ENCODE measurements at regions not wholly inside any gene's neighbourhood (a gene's known extent, or its start where the extent isn't known, plus 50 kb on each side); places are given as distances from the start of the nearest gene placed in this dataset.

DNA sequence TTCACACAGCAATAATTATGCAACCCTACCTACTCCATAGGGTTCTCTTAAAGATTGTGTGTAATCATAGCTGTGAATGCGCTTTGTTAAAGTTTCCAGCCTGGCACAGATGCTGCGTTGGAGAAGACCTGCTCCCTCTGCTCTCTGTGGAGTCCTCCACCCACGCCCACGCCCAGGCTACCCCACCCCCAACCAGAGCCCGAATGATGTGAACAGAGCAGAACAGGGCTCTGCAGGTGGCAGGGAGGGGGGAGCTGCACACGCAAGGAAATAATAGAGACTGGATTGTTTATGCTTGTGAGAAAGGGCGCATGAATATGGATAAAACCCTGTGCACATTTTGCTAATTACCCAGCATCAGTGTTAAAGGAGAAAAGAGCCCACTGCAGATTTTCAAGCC, 447.5 kb downstream of the BCL11A start:
- TF ChIP-seq GATA1 (IDR thresholded peaks at IDR 0.05; ENCODE audit: low read depth, low read length), result no peak
- no peak for TF ChIP-seq POLR2A (IDR thresholded peaks at IDR 0.05; ENCODE audit: low read length)
- no peak for DNase-seq

DNA sequence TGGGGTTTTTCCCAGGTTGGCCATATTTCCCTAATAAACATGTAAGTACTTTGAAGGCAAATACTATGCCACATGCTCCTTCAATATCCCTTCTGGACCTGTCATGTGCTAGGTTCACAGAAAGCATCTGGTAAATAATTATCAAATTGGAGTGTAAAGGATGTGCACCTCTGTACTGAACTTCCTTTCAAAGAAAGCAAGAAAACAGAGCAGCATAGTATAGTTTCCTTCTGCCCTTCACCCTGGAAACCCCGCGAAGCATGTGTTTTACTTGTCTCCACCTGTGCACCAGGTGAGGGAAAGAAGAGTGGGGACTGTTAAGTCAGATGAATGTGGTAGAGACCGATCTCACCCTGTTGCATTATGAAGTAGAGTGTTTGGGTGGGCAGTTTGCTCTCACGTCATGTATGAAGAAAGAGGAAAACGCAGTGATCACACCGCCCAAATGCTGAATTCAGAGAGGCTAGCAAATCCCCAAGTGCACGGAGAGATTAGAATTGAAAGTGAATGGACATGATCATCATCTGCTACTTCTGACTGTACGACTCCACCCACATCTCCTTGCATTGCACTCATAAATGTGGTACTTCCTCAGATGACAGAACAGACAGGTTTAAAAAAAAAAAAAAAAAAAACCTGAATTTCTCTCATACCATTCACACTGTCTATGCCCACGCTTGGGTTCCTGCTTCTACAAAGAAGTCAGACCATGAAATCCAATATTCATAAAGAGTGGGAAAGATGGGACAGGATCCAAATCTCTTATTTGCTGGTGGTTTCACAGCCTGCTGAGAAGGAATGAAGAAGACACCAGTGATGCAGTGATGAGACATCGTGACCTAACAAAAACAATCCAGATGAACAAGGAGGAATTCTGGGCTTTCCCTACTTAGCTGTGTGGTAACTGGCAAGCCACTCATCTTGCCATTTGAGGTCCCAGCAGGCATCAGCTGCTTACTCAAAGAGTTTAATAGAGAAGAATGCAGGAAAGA, 448.6 kb downstream of the BCL11A start:
- no peak for DNase-seq
- TF ChIP-seq GATA1 (IDR thresholded peaks at IDR 0.05; ENCODE audit: low read depth, low read length) (no peak), POLR2A (IDR thresholded peaks at IDR 0.05; ENCODE audit: low read length) (no peak)

DNA sequence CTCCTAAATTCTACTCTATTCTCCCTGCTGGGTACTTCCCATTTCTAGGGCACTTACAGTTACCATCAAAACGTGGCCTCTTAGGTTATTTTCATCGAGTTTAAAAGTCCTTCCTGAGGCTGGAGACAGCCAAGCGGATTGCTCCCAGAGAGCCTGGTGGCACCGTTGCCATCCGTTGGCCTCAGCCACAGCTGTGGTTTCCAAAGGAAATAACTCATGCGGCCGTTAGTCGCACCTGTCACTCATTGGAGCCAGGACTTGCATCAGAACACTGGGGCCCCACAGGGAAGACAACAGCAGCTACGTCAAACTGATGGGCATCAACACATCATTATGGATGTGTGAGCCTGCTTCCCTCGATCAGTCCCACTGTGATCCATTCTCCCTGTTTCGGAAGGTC, 453.4 kb downstream of the BCL11A start:
- DNase-seq, result no peak
- TF ChIP-seq GATA1 (IDR thresholded peaks at IDR 0.05; ENCODE audit: low read depth, low read length) (no peak), POLR2A (IDR thresholded peaks at IDR 0.05; ENCODE audit: low read length) (no peak)

DNA sequence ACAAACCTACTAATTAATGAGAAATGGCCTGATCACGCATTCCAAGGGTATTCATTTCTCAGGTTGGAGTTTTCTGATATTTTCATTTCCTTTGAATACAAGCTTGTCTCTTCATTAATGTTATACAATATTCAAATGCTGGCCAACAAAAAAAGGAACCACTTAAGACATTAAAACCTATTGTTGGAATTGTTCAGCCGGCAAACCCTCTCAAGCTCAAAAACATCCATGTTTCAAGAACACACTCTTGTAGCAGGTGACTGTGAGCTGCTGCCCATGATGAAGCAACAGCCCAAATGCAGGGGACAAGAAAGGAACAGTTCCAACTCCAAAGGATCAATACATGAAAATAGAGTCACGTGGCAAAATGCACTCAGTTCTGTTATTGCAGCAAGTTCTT, 454.5 kb downstream of the BCL11A start:
- TF ChIP-seq GATA1 (IDR thresholded peaks at IDR 0.05; ENCODE audit: low read depth, low read length) (no peak), POLR2A (IDR thresholded peaks at IDR 0.05; ENCODE audit: low read length) (no peak)
- DNase-seq, result no peak

DNA sequence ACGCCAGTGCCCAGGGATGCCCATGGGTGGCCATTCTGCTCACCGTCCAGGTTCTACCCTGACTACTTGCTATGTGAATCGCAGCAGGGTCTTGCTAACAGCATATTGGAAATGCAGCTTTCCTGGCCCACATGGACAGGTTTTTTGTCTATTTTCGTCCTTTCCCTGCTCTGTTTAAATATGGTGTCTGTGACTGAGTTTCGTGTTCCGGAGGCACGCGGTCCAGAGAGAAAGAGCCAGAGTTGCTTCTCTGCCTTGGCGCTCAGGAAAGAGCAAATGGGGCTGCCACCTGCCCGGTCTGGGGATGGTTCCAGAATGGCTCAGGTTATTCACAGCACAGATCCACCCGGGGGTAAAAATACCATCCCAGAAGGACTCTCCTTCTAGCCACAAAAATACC, 456.2 kb downstream of the BCL11A start:
- no peak for DNase-seq
- TF ChIP-seq POLR2A (IDR thresholded peaks at IDR 0.05; ENCODE audit: low read length) (no peak), GATA1 (IDR thresholded peaks at IDR 0.05; ENCODE audit: low read depth, low read length) (no peak)

DNA sequence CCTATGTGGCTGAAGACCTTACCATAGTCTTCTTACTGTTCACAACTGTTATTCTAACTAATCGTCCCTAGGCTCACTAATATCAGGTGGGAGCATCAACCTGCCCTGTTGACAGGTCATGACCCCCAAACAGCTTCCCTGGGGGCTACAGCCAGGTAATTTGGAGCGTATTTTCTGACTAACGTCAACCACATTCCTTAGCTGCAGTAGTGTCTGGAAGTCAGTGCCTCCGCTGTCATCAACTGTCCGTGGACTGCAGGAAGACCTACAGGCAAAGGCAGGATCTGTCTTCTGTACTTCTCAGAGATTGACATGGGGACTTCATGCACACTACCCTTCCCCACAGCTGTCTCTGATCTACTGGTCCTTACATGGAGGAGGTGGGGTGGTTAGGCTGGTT, 456.9 kb downstream of the BCL11A start:
- DNase-seq, result no peak
- TF ChIP-seq POLR2A (IDR thresholded peaks at IDR 0.05; ENCODE audit: low read length), result no peak
- TF ChIP-seq GATA1 (IDR thresholded peaks at IDR 0.05; ENCODE audit: low read depth, low read length), result no peak

DNA sequence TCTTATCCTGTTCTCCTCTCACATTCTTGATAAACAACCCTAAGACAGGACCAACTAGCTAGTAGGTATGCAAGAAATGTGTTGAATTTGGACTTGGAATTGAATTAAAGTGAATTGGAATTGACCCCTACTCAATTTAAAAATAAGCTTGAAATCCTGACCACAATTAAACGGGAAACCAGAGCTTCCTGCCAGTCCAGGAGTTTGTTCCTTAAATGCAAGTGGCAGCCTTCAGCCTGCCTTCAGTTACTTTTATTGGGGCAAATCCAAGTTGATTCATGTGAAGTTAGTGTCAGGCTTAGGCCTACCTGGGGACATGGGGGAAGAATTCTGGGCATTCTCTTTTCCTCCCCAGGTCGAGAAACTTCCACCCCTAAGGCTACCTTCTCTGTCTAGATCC, 457.6 kb downstream of the BCL11A start:
- TF ChIP-seq POLR2A (IDR thresholded peaks at IDR 0.05; ENCODE audit: low read length) (no peak), GATA1 (IDR thresholded peaks at IDR 0.05; ENCODE audit: low read depth, low read length) (no peak)
- no peak for DNase-seq

DNA sequence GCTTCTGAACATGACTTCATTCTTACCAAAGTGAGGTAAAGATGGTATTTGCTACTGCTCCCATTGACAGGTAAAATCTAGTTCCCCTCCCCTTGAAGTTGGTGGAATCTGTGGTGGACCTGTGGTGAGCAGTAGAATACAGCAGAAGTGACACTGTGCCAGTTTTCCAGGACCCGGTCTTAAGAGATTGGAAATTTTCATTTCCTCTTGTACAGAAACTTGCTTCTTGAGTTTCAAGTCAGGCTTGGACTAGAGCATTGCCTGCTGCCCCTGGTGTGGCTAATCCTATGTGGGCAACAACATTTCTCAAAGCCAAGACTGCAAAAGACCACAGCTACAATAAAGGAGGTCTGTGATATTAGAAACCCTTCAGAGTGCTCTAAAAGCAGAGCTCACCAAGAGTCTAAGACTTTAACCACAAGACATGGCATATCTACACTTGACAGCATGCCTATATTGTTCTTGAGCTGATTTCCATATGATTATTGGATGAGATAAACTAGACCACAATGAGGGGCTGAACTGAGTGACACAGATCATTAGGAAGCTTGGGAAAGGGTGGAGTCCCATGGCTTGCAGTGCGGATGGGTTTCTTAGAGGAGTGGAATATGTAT, 458.1 kb downstream of the BCL11A start:
- DNase-seq, result no peak
- TF ChIP-seq POLR2A (IDR thresholded peaks at IDR 0.05; ENCODE audit: low read length) (no peak), GATA1 (IDR thresholded peaks at IDR 0.05; ENCODE audit: low read depth, low read length) (no peak)

DNA sequence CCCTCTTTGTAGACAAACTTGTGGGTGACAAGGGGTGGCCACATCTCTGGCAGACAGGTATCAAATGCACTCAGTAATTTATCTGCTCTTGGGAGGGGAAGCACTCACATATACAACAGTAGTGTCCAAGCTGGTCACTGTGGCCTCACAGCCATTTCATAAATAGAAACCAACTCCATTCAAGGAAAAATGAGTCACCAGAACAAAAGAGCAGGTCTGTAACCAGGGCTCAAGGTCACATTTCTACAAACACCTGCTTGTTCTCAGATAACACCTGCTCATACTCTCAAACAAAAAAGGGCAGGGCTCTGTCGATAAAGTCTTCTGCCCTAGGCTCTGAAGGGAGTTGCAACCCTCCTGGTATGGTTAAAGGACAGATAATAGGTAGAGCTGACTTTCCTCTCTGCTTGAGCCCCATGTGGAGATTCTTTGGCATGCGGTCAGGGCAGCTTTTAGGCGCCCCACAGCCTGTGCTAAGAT, 459.0 kb downstream of the BCL11A start:
- DNase-seq, result no peak

DNA sequence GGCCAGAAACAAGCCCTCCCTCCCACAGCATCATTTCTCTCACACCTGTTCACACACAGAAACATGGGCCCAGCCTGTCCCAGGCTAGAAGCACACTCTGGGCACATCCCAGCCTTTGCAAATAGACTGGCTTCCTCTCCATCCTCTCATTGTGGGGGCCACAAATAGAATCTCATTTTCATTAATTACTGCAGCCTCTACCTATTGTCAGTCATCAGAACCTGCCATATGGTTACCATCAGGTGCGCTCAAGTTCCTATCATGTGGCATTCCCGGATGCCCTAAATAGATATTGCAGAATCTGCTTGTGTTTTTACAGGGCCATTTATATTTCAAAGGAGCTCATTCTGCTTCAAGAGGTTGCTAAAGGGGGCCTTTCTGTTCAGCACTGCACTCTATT, 460.7 kb downstream of the BCL11A start:
- TF ChIP-seq POLR2A (IDR thresholded peaks at IDR 0.05; ENCODE audit: low read length), result no peak
- TF ChIP-seq GATA1 (IDR thresholded peaks at IDR 0.05; ENCODE audit: low read depth, low read length), result no peak
- DNase-seq, result no peak

More for the DNA sequence above, 459.0 kb downstream of the BCL11A start:
- no peak for TF ChIP-seq GATA1 (IDR thresholded peaks at IDR 0.05; ENCODE audit: low read depth, low read length)
- TF ChIP-seq POLR2A (IDR thresholded peaks at IDR 0.05; ENCODE audit: low read length), result no peak

DNA sequence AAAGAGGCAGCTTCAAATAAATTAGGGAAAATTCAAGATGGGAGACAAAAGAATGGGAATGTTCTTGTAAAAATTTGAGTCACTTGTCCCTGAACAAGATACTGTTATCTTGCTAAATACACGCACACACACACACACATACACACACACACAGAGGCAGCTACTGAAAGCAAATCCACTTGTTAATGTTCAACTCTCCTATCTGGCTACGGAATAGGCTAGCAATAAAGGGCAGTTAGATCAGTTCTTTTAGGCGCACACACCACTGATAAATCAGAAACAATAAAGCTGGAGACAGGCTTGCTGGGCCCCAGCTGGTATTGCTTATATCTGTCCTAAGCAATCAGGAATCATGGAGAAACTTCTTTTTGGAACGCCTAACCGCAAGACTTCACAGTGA, 461.6 kb downstream of the BCL11A start:
- no peak for DNase-seq
- TF ChIP-seq POLR2A (IDR thresholded peaks at IDR 0.05; ENCODE audit: low read length), result no peak
- no peak for TF ChIP-seq GATA1 (IDR thresholded peaks at IDR 0.05; ENCODE audit: low read depth, low read length)

DNA sequence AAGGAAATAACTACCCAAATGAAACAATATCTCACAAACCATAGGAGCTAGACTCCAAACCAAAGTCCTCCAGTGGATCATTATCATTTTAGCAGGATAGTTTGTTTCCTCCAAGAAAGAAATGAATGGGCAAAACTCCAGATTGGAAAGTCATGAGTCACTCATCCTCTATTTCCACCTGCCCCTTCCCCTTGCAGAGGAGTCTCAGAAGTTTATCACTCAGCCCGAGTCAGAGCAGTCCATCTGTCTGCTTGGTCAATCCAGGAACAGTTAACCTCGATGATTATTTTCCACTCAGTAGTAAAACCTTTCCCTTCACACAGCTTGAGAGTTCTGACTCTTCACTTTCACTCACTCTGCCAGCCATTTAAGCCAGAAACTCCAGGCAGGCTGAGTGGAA, 462.2 kb downstream of the BCL11A start:
- DNase-seq, result no peak

DNA sequence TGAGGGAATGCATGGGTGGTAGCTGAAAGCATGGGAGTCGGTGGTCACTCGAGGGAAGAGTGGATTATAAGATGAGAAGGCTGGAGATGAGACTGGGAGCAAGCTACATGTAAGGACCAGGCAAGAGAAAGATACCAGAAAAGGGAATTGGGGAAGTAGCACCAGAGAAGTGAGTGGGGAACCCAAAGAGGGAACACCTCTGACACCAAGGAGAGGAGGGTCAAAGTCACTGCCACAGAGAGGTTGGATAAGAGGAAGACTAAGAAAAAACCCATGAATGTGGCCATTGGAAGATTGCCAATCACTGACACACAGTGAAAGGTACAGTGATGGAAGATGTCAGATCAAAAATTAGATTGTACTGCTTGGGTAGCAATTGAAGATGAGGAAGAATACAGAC, 473.9 kb downstream of the BCL11A start:
- TF ChIP-seq POLR2A (IDR thresholded peaks at IDR 0.05; ENCODE audit: low read length) (no peak), GATA1 (IDR thresholded peaks at IDR 0.05; ENCODE audit: low read depth, low read length) (no peak)
- no peak for DNase-seq

More for the DNA sequence above, 462.2 kb downstream of the BCL11A start:
- TF ChIP-seq GATA1 (IDR thresholded peaks at IDR 0.05; ENCODE audit: low read depth, low read length) (no peak), POLR2A (IDR thresholded peaks at IDR 0.05; ENCODE audit: low read length) (no peak)

DNA sequence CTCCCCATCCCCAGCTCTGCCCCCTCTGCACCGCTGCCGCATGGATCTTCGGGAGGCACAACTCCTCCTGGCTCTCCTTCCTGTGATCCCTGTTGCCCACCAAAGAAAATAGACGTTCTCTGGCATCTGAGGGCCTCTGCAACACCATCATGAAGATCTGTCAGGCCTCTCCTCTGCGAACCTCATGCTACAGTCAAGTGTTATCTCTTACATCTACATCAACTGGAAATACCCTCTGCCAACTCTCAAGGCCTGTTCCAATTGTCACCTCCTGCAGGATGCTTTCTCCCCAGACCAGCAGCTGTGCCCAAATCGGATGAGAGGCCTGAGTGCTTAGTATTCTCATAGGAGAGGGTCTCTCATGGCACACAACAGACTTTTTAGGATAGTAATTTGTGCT, 478.4 kb downstream of the BCL11A start:
- no peak for DNase-seq
- TF ChIP-seq GATA1 (IDR thresholded peaks at IDR 0.05; ENCODE audit: low read depth, low read length) (no peak), POLR2A (IDR thresholded peaks at IDR 0.05; ENCODE audit: low read length) (no peak)
